K562 (cell line): ENCODE measurements at regions not wholly inside any gene's neighbourhood (a gene's known extent, or its start where the extent isn't known, plus 50 kb on each side); places are given as distances from the start of the nearest gene placed in this dataset.

Source experiments
- ATAC-seq: fragments of 200-7000 bp; cut with Tn5 transposase; 3 replicates; pipeline ENCODE4 v1.9.1; 2020; ENCODE audit warnings: moderate library complexity
- BruUV-seq: library from RNA; stranded (reverse); fragments of 400-500 nt; replicated peaks from 2 replicates; lab custom pipeline; 2021; lab: Mats Ljungman, UMichigan
- CTCF ChIA-PET: fragments of 300-600 bp; formaldehyde crosslinking; extraction: SDS; loops from one replicate; lab custom pipeline; 2021; ENCODE audit warnings: low intra/inter-chr PET ratio; lab: Yijun Ruan, JAX
- POLR2A ChIA-PET: fragments of 300-600, 350-650 bp; sonication (Branson Sonifier 250); formaldehyde crosslinking; extraction: SDS; loops from one replicate; lab custom pipeline; 2021; ENCODE audit warnings: antibody characterized with exemption, inconsistent platforms; lab: Yijun Ruan, JAX
- DNase-seq, 4 experiments: peaks; one replicate each; pipeline versions ENCODE4 v3.0.0 to v3.0.0-alpha.2; 2011 to 2018; ENCODE audit warnings: low spot score in 3 of 4, mixed read lengths in 3 of 4; ENCODE audit errors: extremely low read depth in 1 of 4
- FAIRE-seq: peaks from 2 replicates; lab custom pipeline; 2011; peaks lifted over from hg19 to GRCh38; lab: Jason Lieb, UNC
- H2AFZ ChIP-seq: 2 replicates; pipeline ENCODE4 v1.6.0; 2011; ENCODE audit warnings: low read depth, low read length, control low read depth, inconsistent platforms
- H3K27ac ChIP-seq: fragments of 200-600 bp; 3 replicates; pipeline ENCODE4 v1.8.0; 2011; ENCODE audit warnings: low read depth, mild to moderate bottlenecking, control low read depth, inconsistent platforms, low read length, moderate library complexity, mixed read lengths; ENCODE audit errors: extremely low read depth
- H3K27me3 ChIP-seq, 2 experiments: fragments of 300-600 bp in 1 of 2; 2 replicates in 1 of 2; 3 replicates in 1 of 2; pipeline versions ENCODE4 v1.6.0 to v1.8.0; 2011; ENCODE audit warnings: inconsistent platforms in 2 of 2, low read length in 2 of 2, mild to moderate bottlenecking in 1 of 2, mixed read lengths in 1 of 2, moderate library complexity in 1 of 2; ENCODE audit not compliant: control insufficient read depth in 2 of 2, insufficient read depth in 2 of 2
- H3K36me3 ChIP-seq: fragments of 300-600 bp; 3 replicates; pipeline ENCODE4 v1.8.0; 2011; ENCODE audit warnings: mild to moderate bottlenecking, low read length, inconsistent platforms; ENCODE audit not compliant: control insufficient read depth, insufficient read depth
- H3K4me1 ChIP-seq, 2 experiments: fragments of 200-600 bp in 1 of 2; replicated peaks in 1 of 2; 2 replicates in 1 of 2; 3 replicates in 1 of 2; pipeline versions ENCODE4 v1.5.1 to v1.8.0; 2011; ENCODE audit warnings: inconsistent platforms in 2 of 2, low read length in 2 of 2, mild to moderate bottlenecking in 1 of 2, mixed read lengths in 1 of 2, moderate library complexity in 1 of 2; ENCODE audit not compliant: control insufficient read depth in 2 of 2, insufficient read depth in 2 of 2
- H3K4me2 ChIP-seq: 2 replicates; pipeline ENCODE4 v1.6.1; 2011; ENCODE audit warnings: low read length, control low read depth, inconsistent platforms, mixed read lengths; ENCODE audit not compliant: insufficient read depth
- H3K4me3 ChIP-seq: fragments of 200-600 bp; sonication (generic), shearing (Covaris generic); 2 replicates; pipeline ENCODE4 v1.5.1; 2016; ENCODE audit warnings: control low read depth, inconsistent platforms
- H3K79me2 ChIP-seq: fragments of 200-600 bp; 3 replicates; pipeline ENCODE4 v1.8.0; 2011; ENCODE audit warnings: low read length, inconsistent platforms; ENCODE audit not compliant: control insufficient read depth, insufficient read depth
- H3K9ac ChIP-seq, 2 experiments: 2 replicates each; pipeline versions ENCODE4 v1.6.0 to v1.6.1; 2011; ENCODE audit warnings: low read depth in 2 of 2, low read length in 2 of 2, control low read depth in 1 of 2, inconsistent platforms in 1 of 2, mild to moderate bottlenecking in 1 of 2, mixed read lengths in 1 of 2; ENCODE audit not compliant: insufficient read depth in 1 of 2
- H3K9me1 ChIP-seq: one replicate; pipeline ENCODE4 v1.6.0; 2011; ENCODE audit warnings: inconsistent platforms, mild to moderate bottlenecking, low read length, moderate library complexity; ENCODE audit not compliant: control insufficient read depth, insufficient read depth
- H3K9me3 ChIP-seq: replicated peaks from 2 replicates; pipeline ENCODE4 v1.5.1; 2011; ENCODE audit warnings: low read depth, low read length, inconsistent platforms; ENCODE audit not compliant: control insufficient read depth, insufficient read depth
- H4K20me1 ChIP-seq: replicated peaks from 2 replicates; pipeline ENCODE4 v1.6.1; 2011; ENCODE audit warnings: low read length, inconsistent platforms, mixed read lengths; ENCODE audit not compliant: control insufficient read depth, insufficient read depth
- BDP1 ChIP-seq: IDR thresholded peaks from 3 replicates; pipeline ENCODE4 v1.6.1; 2011; ENCODE audit not compliant: insufficient read length, insufficient read depth
- BRD4 ChIP-seq: fragments of 200-600 bp; sonication (generic); IDR thresholded peaks from 2 replicates; pipeline ENCODE4 v1.6.1; 2017; ENCODE audit warnings: inconsistent platforms
- GABPB1 ChIP-seq: sonication (generic); formaldehyde crosslinking; IDR thresholded peaks from 2 replicates; pipeline ENCODE4 v1.8.0; 2022; ENCODE audit warnings: mild to moderate bottlenecking, missing genetic modification reagents
- GTF3C2 ChIP-seq: IDR thresholded peaks from 3 replicates; pipeline ENCODE4 v1.6.1; 2011; ENCODE audit warnings: borderline replicate concordance, mild to moderate bottlenecking, moderate library complexity; ENCODE audit not compliant: insufficient read length; ENCODE audit errors: extremely low read depth
- KDM2B ChIP-seq: fragments of 250-450 bp; sonication (Bioruptor Pico); IDR thresholded peaks from 2 replicates; pipeline ENCODE4 v1.8.0; 2021; ENCODE audit warnings: mild to moderate bottlenecking, moderate library complexity
- MXI1 ChIP-seq: IDR thresholded peaks from 2 replicates; pipeline ENCODE4 v1.6.1; 2011; ENCODE audit warnings: low read depth, mild to moderate bottlenecking, improper control_type of control experiment, low read length
- NUFIP1 ChIP-seq: fragments of 450-650 bp; IDR thresholded peaks from 2 replicates; pipeline ENCODE4 v1.6.1; 2018; ENCODE audit not compliant: partially characterized antibody
- PCBP1 ChIP-seq: fragments of 200-400 bp; formaldehyde crosslinking; IDR thresholded peaks from 2 replicates; pipeline ENCODE4 v1.6.1; 2018; ENCODE audit warnings: mild to moderate bottlenecking, low read depth, low read length; ENCODE audit not compliant: poor library complexity, severe bottlenecking
- PCBP2 ChIP-seq: fragments of 200-400 bp; formaldehyde crosslinking; IDR thresholded peaks from 2 replicates; pipeline ENCODE4 v1.6.1; 2018; ENCODE audit warnings: low read length, low read depth, mild to moderate bottlenecking, moderate library complexity; ENCODE audit not compliant: poor library complexity, severe bottlenecking
- RAD21 ChIP-seq, 2 experiments: fragments of 250-450 bp in 1 of 2; fragments of 450-650 bp in 1 of 2; sonication (Bioruptor Pico) in 1 of 2; formaldehyde crosslinking in 1 of 2; IDR thresholded peaks in 1 of 2; conservative IDR thresholded peaks in 1 of 2; 2 replicates each; pipeline versions ENCODE4 v1.4.0 to v1.8.0; 2020 to 2022; ENCODE audit warnings: mild to moderate bottlenecking in 2 of 2, moderate library complexity in 1 of 2
- TEAD1 ChIP-seq, 2 experiments: fragments of 450-650 bp in 1 of 2; sonication (generic) in 1 of 2; formaldehyde crosslinking; IDR thresholded peaks; 2 replicates each; pipeline versions ENCODE4 v1.4.0 to v1.8.0; 2020 to 2022; ENCODE audit warnings: mild to moderate bottlenecking in 2 of 2, missing genetic modification reagents in 1 of 2
- XRCC3 ChIP-seq: fragments of 450-650 bp; IDR thresholded peaks from 2 replicates; pipeline ENCODE4 v1.6.1; 2017; ENCODE audit warnings: mild to moderate bottlenecking, moderate library complexity
- ZBTB5 ChIP-seq: fragments of 450-650 bp; IDR thresholded peaks from 2 replicates; pipeline ENCODE4 v1.6.1; 2017; ENCODE audit warnings: antibody characterized with exemption
- ZNF316 ChIP-seq: fragments of 450-650 bp; IDR thresholded peaks from 2 replicates; pipeline ENCODE4 v1.6.1; 2016
- WGBS: fragments of 100-300 bp; shearing (Covaris generic); methylation state at CpG from one replicate; pipeline ENCODE4 v1.1.6; 2016; ENCODE audit warnings: low coverage, mixed read lengths; ENCODE audit not compliant: insufficient coverage; ENCODE audit errors: missing lambda C conversion rate; 5-methylcytosine and 5-hydroxymethylcytosine counted together
- in situ Hi-C: fragments of 300-500 bp; cut with MboI; formaldehyde crosslinking; loops from 4 replicates; pipeline ENCODE4 v1.15.0; 2018; ENCODE audit warnings: inconsistent platforms, mixed read lengths
- intact Hi-C: fragments of 100-400 bp; cut with micrococcal nuclease; formaldehyde crosslinking; loops from 2 replicates; pipeline ENCODE4 v1.14.2; 2022

- no peaks in the 10 kb centered on the region for H4K20me1 ChIP-seq
- H3K36me3 ChIP-seq, result no peaks in the 10 kb centered on the region
- H3K9me1 ChIP-seq, result no peaks in the 10 kb centered on the region
- ChIA-PET POLR2A (interaction anchor here (0.6 kb wide), 1 partner anchor 458 kb away, joined by 3 read pairs; no protein-coding TSS in a partner anchor), CTCF (no interaction called here)
- TF ChIP-seq TEAD1 (CRISPR knock-in tag; IDR thresholded peaks at IDR 0.05) (no peak), RAD21 (CRISPR knock-in tag; conservative IDR thresholded peaks at IDR 0.05 in 1 of 2, IDR thresholded peaks at IDR 0.05 in 1 of 2) (no peak), BRD4 (no peak), GABPB1 (CRISPR knock-in tag) (no peak), PCBP1 (no peak), ZNF316 (no peak), KDM2B (CRISPR knock-in tag) (no peak), MXI1 (no peak), ZBTB5 (no peak), NUFIP1 (no peak), GTF3C2 (no peak), PCBP2 (no peak), BDP1 (no peak), XRCC3 (no peak)
- in situ Hi-C loops, result no loop called here
- H2AFZ ChIP-seq, result no peak overlapping the region
- H3K79me2 ChIP-seq, result no peaks in the 10 kb centered on the region
- FAIRE-seq, result no peak
- H3K9ac ChIP-seq, result no peak overlapping the region
- no peaks in the 10 kb centered on the region for H3K4me1 ChIP-seq
- H3K27me3 ChIP-seq, result no peaks in the 10 kb centered on the region
- H3K4me3 ChIP-seq, result no peak overlapping the region
- BruUV-seq, result no TSS peak
- H3K9me3 ChIP-seq, result no peaks in the 10 kb centered on the region
- H3K27ac ChIP-seq, result no peak overlapping the region
- DNase-seq, result no peak
- WGBS, result 3% methylated on average over 8 of the region's 8 CpGs
- H3K4me2 ChIP-seq, result no peak overlapping the region
- ATAC-seq, result no peak
- intact Hi-C loops, result no loop called here
Measured at GRCh38 chr20:55782912-55783253, 222.4 kb downstream of the CBLN4 start.
